ENCODE measurements at regions not wholly inside any gene's neighbourhood (a gene's known extent, or its start where the extent isn't known, plus 50 kb on each side); places are given as distances from the start of the nearest gene placed in this dataset.

DNA sequence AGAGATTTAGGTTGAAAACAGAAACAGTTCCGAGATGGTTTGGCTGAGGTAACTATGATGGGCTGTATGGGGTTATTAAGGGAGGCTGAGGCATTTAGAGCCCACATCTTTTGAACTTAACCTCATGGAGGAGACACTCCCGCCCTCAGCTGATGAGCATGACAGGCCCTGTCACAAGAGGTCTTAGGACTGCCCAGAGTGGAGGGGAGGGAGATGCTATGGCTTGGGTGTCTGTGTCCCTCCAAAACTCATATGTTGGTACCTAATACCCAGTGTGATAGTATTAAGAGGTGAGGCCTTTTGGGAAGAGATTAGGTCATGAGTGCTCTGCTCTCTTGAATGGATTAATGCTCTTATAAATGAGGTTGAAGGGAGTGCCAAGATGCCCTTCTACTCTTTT lies 126.6 kb downstream of the CDC5L start:
- Histone ChIP-seq H3K4me2 (ENCODE audit: low read length) (no peak overlapping the region), H3K27me3 (ENCODE audit: insufficient read depth, low read length) (no peaks in the 10 kb centered on the region), H2AK5ac (ENCODE audit: low read length) (no peak overlapping the region), H3K4me3 (ENCODE audit: low read depth, low read length) (no peak overlapping the region), H3K4me1 (ENCODE audit: control insufficient read depth in 1 of 2, insufficient read depth in 2 of 2, low read length in 2 of 2) (no peaks in the 10 kb centered on the region), H2AFZ (ENCODE audit: insufficient read depth, low read length, poor library complexity) (no peak overlapping the region), H4K91ac (ENCODE audit: low read depth, low read length) (no peak overlapping the region), H3K27ac (ENCODE audit: low read depth, low read length) (no peak overlapping the region), H3K23ac (ENCODE audit: low read length) (no peak overlapping the region), H3K14ac (ENCODE audit: low read length) (no peak overlapping the region), H3K36me3 (ENCODE audit: control insufficient read depth in 1 of 2, insufficient read depth in 2 of 2, low read length in 2 of 2) (no peaks in the 10 kb centered on the region), H3K4ac (ENCODE audit: low read depth, low read length) (no peak overlapping the region), H4K8ac (ENCODE audit: low read depth, low read length) (no peak overlapping the region), H2BK12ac (ENCODE audit: low read length) (no peak overlapping the region), H3K79me2 (ENCODE audit: control insufficient read depth, insufficient read depth, low read length, poor library complexity) (no peaks in the 10 kb centered on the region), H3K79me1 (ENCODE audit: low read length) (no peaks in the 10 kb centered on the region), H3K9me3 (ENCODE audit: insufficient read depth, low read depth, low read length) (no peaks in the 10 kb centered on the region), H2BK120ac (ENCODE audit: insufficient read depth, low read length, poor library complexity) (no peak overlapping the region), H2BK5ac (ENCODE audit: low read depth, low read length, poor library complexity) (no peak overlapping the region), H3K18ac (ENCODE audit: low read length) (no peak overlapping the region), H3K9ac (ENCODE audit: low read length) (no peak overlapping the region), H4K12ac (ENCODE audit: low read depth, low read length) (no peak overlapping the region)
- WGBS (ENCODE audit: extremely low coverage, insufficient coverage, insufficient read length) = no CpG with 5 or more reads among the region's 2 CpGs
- DNase-seq = no peak

DNA sequence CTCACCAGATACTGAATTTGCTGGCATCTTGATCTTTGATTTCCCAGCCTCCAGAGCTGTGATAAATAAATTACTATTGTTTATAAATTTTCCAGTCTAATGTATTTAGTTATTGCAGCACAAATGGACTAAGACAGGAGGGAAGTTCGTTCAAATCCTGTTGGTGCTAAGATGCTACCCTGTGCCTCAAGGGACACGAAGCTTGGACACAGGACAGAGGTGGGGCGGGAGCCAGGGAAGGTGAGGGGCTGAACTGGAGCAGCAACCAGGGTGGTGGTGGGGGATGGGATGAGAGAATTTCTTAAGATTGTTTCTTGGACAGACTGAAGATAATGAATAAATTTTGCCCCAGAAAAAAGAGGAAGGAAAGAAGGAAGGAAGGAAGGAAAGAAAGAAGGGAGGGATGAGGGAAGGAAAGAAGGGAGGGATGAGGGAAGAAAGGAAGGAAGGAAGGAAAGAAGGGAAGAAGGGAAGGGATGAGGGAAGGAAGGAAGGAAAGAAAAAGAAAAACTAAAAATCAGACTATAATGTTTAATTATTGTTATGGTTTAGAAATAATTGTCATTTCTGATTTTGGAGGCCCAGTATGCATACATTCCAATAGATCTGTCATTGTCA lies 127.2 kb downstream of the CDC5L start:
- H3K14ac ChIP-seq (ENCODE audit: low read length) = no peak overlapping the region
- H3K4me3 ChIP-seq (ENCODE audit: low read depth, low read length) = no peak overlapping the region
- no peaks in the 10 kb centered on the region for H3K79me1 ChIP-seq (ENCODE audit: low read length)
- no peak overlapping the region for H3K23ac ChIP-seq (ENCODE audit: low read length)
- H3K36me3 ChIP-seq (ENCODE audit: control insufficient read depth in 1 of 2, insufficient read depth in 2 of 2, low read length in 2 of 2) = no peaks in the 10 kb centered on the region
- no peak overlapping the region for H4K8ac ChIP-seq (ENCODE audit: low read depth, low read length)
- H3K18ac ChIP-seq (ENCODE audit: low read length) = no peak overlapping the region
- H3K4ac ChIP-seq (ENCODE audit: low read depth, low read length) = no peak overlapping the region
- H4K12ac ChIP-seq (ENCODE audit: low read depth, low read length) = no peak overlapping the region
- no peak overlapping the region for H2BK5ac ChIP-seq (ENCODE audit: low read depth, low read length, poor library complexity)
- no peak overlapping the region for H4K91ac ChIP-seq (ENCODE audit: low read depth, low read length)
- H3K27me3 ChIP-seq (ENCODE audit: insufficient read depth, low read length) = no peaks in the 10 kb centered on the region
- H2AK5ac ChIP-seq (ENCODE audit: low read length) = no peak overlapping the region
- no peak overlapping the region for H2BK12ac ChIP-seq (ENCODE audit: low read length)
- no peaks in the 10 kb centered on the region for H3K79me2 ChIP-seq (ENCODE audit: control insufficient read depth, insufficient read depth, low read length, poor library complexity)
- H2BK120ac ChIP-seq (ENCODE audit: insufficient read depth, low read length, poor library complexity) = no peak overlapping the region
- H2AFZ ChIP-seq (ENCODE audit: insufficient read depth, low read length, poor library complexity) = no peak overlapping the region
- H3K4me1 ChIP-seq (ENCODE audit: control insufficient read depth in 1 of 2, insufficient read depth in 2 of 2, low read length in 2 of 2) = no peaks in the 10 kb centered on the region
- WGBS (ENCODE audit: extremely low coverage, insufficient coverage, insufficient read length) = no CpG with 5 or more reads among the region's 3 CpGs
- no peaks in the 10 kb centered on the region for H3K9me3 ChIP-seq (ENCODE audit: insufficient read depth, low read depth, low read length)
- H3K4me2 ChIP-seq (ENCODE audit: low read length) = no peak overlapping the region
- H3K9ac ChIP-seq (ENCODE audit: low read length) = no peak overlapping the region
- no peak overlapping the region for H3K27ac ChIP-seq (ENCODE audit: low read depth, low read length)
- no peak for DNase-seq

DNA sequence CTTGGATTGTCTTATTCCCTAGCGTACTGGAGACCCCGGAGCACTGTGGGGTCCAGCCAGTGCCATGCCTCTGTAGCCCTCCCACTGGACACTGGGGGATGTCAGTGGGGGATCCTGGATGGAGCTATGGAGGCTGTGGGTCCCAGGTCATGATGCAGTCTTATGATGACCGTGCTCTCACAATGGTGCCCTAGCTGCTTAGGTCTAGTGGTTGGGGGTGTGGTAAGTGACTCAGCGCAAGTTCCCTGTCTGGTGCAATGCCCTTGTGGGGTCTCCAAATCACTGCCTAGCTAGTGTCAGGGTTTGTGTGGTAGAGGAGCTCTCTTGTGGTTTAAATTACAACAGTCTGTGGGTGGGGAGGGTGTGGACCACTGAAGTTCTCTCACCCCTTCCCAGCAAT lies 135.4 kb downstream of the CDC5L start:
- Histone ChIP-seq H3K27ac (ENCODE audit: low read depth, low read length) (no peak overlapping the region), H3K4me3 (ENCODE audit: low read depth, low read length) (no peak overlapping the region), H2AFZ (ENCODE audit: insufficient read depth, low read length, poor library complexity) (no peak overlapping the region), H3K9ac (ENCODE audit: low read length) (no peak overlapping the region), H3K14ac (ENCODE audit: low read length) (no peak overlapping the region), H4K12ac (ENCODE audit: low read depth, low read length) (no peak overlapping the region), H4K91ac (ENCODE audit: low read depth, low read length) (no peak overlapping the region), H3K4ac (ENCODE audit: low read depth, low read length) (no peak overlapping the region), H3K4me1 (ENCODE audit: control insufficient read depth in 1 of 2, insufficient read depth in 2 of 2, low read length in 2 of 2) (no peaks in the 10 kb centered on the region), H4K8ac (ENCODE audit: low read depth, low read length) (no peak overlapping the region), H2AK5ac (ENCODE audit: low read length) (no peak overlapping the region), H3K4me2 (ENCODE audit: low read length) (no peak overlapping the region), H2BK5ac (ENCODE audit: low read depth, low read length, poor library complexity) (no peak overlapping the region), H3K79me1 (ENCODE audit: low read length) (no peaks in the 10 kb centered on the region), H3K27me3 (ENCODE audit: insufficient read depth, low read length) (no peaks in the 10 kb centered on the region), H3K18ac (ENCODE audit: low read length) (no peak overlapping the region), H3K23ac (ENCODE audit: low read length) (no peak overlapping the region), H3K9me3 (ENCODE audit: insufficient read depth, low read depth, low read length) (peaks cover 3% of the 10 kb centered on the region), H2BK120ac (ENCODE audit: insufficient read depth, low read length, poor library complexity) (no peak overlapping the region), H2BK12ac (ENCODE audit: low read length) (no peak overlapping the region), H3K79me2 (ENCODE audit: control insufficient read depth, insufficient read depth, low read length, poor library complexity) (no peaks in the 10 kb centered on the region), H3K36me3 (ENCODE audit: control insufficient read depth in 1 of 2, insufficient read depth in 2 of 2, low read length in 2 of 2) (no peaks in the 10 kb centered on the region)
- WGBS (ENCODE audit: extremely low coverage, insufficient coverage, insufficient read length) = no CpG with 5 or more reads among the region's 4 CpGs
- no peak for DNase-seq

DNA sequence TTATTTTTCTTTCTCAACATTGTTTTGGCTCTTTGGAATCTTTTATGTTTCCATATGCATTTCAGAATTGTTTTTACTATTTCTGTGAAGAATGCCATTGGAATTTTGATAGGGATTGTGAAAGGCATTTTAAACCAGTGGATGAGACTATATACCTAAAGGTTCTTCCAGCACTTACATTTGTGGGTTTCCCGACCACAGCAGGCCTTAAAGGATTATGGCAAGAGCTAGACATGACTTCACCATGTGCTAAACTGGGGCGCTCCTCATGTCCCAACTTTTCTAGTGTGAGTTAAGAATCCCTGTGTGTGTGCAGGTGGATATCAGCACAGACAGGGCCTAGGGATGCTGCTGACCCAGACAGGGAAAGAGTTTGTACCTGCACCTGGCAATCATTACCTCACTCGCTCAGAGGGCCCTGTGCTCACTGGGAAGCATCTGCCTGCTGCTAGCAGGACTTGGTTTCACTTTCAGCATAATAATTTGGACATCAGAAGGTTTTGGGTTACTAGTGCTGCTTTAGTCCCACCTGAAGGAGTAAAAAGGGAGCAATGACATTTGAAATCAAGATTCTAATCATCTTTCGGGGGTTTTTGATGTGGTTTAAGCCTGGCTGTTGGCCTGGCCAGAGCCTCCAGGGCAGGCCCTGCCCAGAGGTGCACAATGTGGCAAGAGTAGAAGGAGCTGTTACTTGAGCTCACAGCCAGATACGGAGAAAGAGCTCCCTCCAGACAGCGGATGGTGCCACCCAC lies 137.1 kb downstream of the CDC5L start:
- H2BK12ac ChIP-seq (ENCODE audit: low read length) = no peak overlapping the region
- H3K4ac ChIP-seq (ENCODE audit: low read depth, low read length) = no peak overlapping the region
- no peaks in the 10 kb centered on the region for H3K79me1 ChIP-seq (ENCODE audit: low read length)
- no peak overlapping the region for H3K23ac ChIP-seq (ENCODE audit: low read length)
- H4K8ac ChIP-seq (ENCODE audit: low read depth, low read length) = no peak overlapping the region
- H3K18ac ChIP-seq (ENCODE audit: low read length) = no peak overlapping the region
- no peak overlapping the region for H2AFZ ChIP-seq (ENCODE audit: insufficient read depth, low read length, poor library complexity)
- no peak overlapping the region for H3K27ac ChIP-seq (ENCODE audit: low read depth, low read length)
- no peaks in the 10 kb centered on the region for H3K4me1 ChIP-seq (ENCODE audit: control insufficient read depth in 1 of 2, insufficient read depth in 2 of 2, low read length in 2 of 2)
- H4K91ac ChIP-seq (ENCODE audit: low read depth, low read length) = no peak overlapping the region
- H3K9ac ChIP-seq (ENCODE audit: low read length) = no peak overlapping the region
- WGBS (ENCODE audit: extremely low coverage, insufficient coverage, insufficient read length) = no CpG with 5 or more reads among the region's 6 CpGs
- no peak overlapping the region for H3K4me3 ChIP-seq (ENCODE audit: low read depth, low read length)
- H3K36me3 ChIP-seq (ENCODE audit: control insufficient read depth in 1 of 2, insufficient read depth in 2 of 2, low read length in 2 of 2) = no peaks in the 10 kb centered on the region
- DNase-seq = no peak
- no peak overlapping the region for H2AK5ac ChIP-seq (ENCODE audit: low read length)
- H2BK120ac ChIP-seq (ENCODE audit: insufficient read depth, low read length, poor library complexity) = no peak overlapping the region
- H3K14ac ChIP-seq (ENCODE audit: low read length) = no peak overlapping the region
- H4K12ac ChIP-seq (ENCODE audit: low read depth, low read length) = no peak overlapping the region
- peaks cover 3% of the 10 kb centered on the region for H3K9me3 ChIP-seq (ENCODE audit: insufficient read depth, low read depth, low read length)
- no peaks in the 10 kb centered on the region for H3K27me3 ChIP-seq (ENCODE audit: insufficient read depth, low read length)
- H3K4me2 ChIP-seq (ENCODE audit: low read length) = no peak overlapping the region
- no peak overlapping the region for H2BK5ac ChIP-seq (ENCODE audit: low read depth, low read length, poor library complexity)
- no peaks in the 10 kb centered on the region for H3K79me2 ChIP-seq (ENCODE audit: control insufficient read depth, insufficient read depth, low read length, poor library complexity)

Data from trophoblast cell (in vitro differentiated cells and primary cell).